NCI-H1930 (cell line): ENCODE measurements at regions not wholly inside any gene's neighbourhood (a gene's known extent, or its start where the extent isn't known, plus 50 kb on each side); places are given as distances from the start of the nearest gene placed in this dataset.
"Not testable (repeated sequence)": the region's sequence is repeated elsewhere in the genome, so short reads cannot be mapped to it uniquely, and the experiment has no call there.

Experiments used
- DNase-seq, 2 experiments: peaks; one replicate each; lab custom pipeline; 2025; lab: John Stamatoyannopoulos, UW

DNA sequence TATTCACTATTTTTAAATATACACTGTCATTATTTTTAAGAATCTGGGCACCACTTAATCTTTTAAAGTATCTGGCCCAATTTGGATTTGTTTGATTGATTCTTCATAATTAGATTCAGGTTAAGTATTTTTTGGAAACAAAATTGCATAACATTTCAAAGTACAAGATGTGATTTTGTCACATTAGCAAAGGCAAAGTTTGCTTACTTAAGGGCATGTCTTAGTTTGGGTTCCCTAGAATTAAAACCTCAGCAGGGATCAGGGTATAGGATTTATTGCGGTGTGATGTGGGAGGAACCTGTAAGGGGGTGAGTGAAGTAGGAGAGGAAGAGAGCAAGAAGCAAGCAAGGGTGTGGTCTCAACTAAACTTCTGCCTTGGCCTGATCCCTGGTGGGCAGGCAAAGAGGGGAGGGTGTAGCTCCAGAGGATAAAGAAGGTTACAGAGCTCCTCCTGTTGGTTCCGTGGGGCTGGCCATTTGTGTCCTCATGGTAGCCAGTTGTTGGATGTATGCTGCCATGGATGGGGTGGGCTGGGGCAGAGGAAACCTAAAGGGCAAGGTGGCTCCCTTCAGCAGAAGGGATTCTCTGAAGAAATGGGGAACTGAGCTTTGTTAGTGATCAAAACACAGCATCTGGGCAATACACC, 668.7 kb upstream of the SLC35B3 start:
- DNase-seq: no peak

GRCh38 chr6:9101920-9102319, 666.6 kb upstream of the SLC35B3 start:
- DNase-seq: no peak

DNA sequence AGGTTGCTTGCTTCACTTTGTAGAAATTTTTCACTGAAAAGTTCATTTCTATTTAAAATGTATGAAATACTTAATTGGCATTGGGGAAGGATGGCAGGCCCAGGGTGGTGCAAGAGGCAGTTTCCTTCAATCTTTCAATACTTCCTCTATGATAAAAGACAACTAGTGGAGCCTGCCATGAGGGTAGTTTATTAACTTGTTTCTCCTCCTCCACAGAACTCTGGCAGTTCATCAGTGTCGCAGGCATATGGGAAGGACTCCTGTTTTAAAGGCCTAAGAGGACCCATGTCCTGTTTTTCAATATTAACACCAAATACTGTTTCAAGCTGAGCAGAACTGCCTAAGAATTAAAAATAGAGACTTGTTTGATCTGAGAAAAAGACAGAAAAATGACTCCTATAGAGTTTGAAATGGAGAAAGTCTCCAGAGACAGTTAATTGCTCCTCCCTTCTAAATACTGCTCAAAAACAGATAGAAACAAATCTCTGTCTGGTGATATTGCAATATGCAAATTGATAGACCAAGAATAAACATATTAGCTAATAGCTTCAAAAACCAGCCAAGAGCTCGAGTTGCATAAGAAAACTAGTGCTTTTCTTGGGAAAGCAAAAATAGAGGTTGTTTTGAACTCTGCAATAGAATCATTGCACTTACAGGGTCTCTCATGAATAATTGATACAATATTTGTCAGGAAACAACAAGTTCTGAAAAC, 665.7 kb upstream of the SLC35B3 start:
- DNase-seq: no peak

GRCh38 chr6:9095729-9096128, 660.4 kb upstream of the SLC35B3 start:
- DNase-seq: peak; percentile 91 to 96

GRCh38 chr6:9095137-9095536, 659.8 kb upstream of the SLC35B3 start:
- peak in 1 of 2 experiments; percentile 11 for DNase-seq

DNA sequence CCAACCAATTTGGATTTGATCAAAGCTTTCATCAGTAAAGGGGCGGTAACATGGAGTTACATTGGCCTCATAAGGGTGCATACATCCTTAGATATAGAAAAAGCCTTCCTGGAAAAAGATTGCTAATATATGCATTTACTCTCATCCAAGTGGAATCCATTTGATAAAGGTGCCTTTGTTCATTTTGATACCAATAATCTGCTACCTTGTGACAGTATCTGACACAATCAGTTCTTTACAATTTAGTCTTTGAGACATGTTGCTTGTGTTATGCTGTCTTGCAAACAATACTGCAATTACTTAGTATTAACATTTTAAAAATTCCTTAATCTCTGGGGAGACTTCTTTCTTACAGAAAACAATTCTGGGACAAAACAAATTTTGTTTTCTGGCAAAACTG, 654.4 kb upstream of the SLC35B3 start:
- no peak for DNase-seq

GRCh38 chr6:9087470-9087869, 652.1 kb upstream of the SLC35B3 start:
- no peak for DNase-seq

DNA sequence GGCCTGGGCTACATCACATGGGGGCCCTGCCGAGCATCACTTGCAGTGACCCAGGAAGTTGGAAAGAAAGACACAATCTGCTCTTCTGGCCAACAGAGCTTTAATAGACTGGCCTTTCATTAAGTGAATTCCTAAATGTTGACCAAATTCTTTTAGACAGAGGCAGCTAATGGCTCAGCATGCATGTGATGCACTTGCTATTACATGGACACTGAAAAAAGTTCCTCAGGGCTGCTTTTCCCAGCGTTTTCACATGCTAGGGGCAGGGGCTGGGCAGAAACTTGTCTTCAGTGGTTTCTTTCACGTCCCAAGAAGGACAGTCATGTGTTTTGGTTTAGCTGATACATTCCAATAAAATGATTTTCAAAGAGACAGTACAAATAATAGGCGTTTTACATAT, 651.0 kb upstream of the SLC35B3 start:
- DNase-seq: no peak

GRCh38 chr6:9085709-9086070, 650.3 kb upstream of the SLC35B3 start:
- no peak for DNase-seq

DNA sequence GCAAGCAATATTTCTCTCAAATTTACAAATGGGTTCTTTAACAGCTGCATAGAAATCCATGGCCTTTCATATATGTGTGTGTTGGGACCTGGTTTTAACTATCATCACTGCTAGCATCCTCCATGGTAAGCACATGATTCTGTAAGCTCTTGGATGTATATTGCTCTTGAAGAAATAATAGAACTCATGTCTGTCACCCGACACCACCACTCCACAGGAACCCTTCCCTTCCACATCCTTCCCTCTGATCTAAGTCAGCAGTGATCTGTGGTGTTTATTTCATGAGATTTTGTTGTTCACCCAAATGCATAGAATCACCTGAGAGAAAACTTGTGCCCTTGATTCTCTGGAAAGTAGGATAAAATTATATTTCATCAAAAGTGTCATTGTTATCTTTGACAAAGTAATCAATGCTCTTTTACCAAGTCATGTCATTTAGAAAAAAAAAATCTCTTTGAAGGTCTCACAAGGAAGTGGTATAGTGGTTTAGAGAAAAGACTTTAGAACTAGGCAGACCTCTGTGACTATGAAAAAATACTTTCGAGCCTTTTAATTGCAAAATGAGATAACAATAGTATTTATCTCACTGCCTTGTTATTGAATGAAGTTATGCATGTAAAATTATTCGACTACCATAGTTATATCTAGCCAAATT, 649.8 kb upstream of the SLC35B3 start:
- no peak for DNase-seq

DNA sequence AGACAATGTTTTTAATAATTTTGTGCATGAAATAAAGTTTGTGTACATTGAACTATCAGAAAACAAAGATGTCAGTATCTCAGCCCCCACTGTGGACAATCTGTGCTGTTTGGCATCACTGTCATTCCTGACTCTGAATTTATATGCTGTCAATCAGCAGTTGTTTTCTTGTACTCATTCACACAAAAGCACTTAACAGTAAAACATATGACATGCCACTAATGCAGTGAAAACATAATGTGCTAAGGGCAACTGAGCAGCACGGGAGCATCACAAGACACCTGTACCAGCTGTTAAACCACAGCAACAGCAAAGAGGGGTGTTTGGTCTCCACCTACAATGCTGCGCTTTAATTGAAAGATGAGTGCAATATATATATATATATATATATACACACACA, 647.8 kb upstream of the SLC35B3 start:
- no peak for DNase-seq

GRCh38 chr6:9066726-9067125, 631.4 kb upstream of the SLC35B3 start:
- DNase-seq: no peak

GRCh38 chr6:9064156-9064555, 628.8 kb upstream of the SLC35B3 start:
- no peak for DNase-seq

GRCh38 chr6:9062596-9062995, 627.3 kb upstream of the SLC35B3 start:
- no peak for DNase-seq

DNA sequence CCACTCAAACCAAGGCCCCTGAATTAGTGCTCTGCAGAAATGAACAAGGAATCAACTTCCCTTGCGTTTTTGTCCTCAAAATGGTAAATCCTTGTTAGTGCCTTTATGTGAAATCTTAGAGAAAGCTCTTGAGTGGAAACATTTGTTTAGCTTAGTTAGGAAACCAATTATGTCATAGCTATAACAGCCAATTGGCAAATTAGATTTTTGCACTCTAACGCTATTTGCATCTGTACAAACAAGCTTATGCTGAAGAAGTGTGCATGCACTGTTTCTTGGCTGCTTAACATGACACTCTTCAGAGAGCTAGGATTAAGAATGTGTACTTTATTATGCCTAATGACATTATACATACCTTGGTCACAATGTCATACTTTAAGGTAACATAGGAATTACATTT, 622.6 kb upstream of the SLC35B3 start:
- no peak for DNase-seq

- no peak for DNase-seq
Observed at GRCh38 chr6:9056556-9056955, 621.2 kb upstream of the SLC35B3 start.

DNA sequence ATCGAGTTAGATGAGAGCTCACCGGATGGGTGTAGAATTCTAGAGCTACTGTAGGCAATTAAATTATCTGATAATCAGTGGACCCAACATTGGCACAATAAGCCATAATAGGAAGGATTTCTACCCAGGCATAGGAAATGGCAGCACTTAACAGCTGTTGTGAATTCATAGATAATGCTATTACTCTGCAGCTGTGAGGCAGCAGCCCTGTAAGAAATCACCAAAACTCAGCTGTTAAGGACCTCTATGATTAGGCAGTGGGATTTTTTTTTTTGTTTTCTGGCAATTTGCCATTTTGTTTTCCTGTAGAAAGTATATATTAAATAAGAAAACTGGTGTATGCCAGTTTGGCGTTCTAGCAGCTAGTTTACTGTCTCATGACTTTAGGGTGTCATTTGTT, 609.1 kb upstream of the SLC35B3 start:
- no peak for DNase-seq

DNA sequence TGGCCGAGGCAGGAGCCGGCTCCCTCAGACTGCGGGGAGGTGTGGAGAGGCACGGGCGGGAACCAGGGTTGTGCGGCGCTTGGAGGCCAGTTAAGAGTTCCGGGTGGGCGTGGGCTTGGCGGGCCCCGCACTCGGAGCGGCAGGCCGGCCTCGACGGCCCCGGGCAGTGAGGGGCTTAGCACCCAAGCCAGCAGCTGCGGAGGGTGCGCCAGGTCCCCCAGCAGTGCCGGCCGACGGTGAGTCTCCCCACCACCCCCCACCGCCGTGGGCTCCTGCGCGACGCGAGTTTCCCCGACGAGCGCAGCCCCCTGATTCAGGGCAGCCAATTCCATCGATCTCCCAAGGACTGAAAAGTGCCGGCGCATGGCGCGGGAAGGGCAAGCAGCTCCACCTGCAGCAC, 605.4 kb upstream of the SLC35B3 start:
- no peak for DNase-seq

DNA sequence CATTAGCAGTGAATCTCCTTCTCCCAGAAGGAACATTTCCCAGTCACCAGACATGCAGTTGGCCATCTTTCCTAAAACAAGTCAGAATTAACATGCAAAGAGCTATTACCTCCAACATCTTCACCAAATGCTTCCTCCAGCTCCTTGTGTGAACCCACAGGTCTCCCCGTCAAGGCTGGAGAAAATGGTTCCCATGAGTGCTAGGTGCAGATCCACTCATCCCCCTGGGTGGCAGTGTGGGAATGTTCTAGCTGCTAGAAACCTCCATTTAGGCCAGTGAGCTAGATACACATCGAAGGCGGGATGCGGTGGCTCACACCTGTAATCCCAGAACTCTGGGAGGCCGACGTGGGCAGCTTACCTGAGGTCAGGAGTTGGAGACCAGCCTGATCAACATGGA, 603.9 kb upstream of the SLC35B3 start:
- DNase-seq: no peak

GRCh38 chr6:9028086-9028485, 592.7 kb upstream of the SLC35B3 start:
- DNase-seq: no peak

GRCh38 chr6:9025796-9026394, 590.5 kb upstream of the SLC35B3 start:
- no peak for DNase-seq

DNA sequence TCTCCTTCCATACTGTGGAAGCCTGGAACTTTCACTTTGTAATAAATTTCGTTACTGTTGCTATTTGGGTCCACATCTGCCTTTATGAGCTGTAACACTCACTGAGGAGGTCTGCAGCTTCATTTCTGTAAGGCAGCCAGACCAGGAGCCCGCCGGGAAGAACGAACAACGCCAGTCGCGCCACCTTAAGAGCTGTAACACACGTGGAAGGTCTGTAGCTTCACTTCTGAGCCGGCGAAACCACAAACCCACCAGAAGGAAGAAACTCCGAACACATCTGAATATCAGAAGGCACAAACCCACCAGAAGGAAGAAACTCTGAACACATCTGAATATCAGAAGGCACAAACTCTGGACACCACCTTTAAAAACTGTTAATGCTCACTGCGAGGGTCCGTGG, 589.9 kb upstream of the SLC35B3 start:
- no peak for DNase-seq

GRCh38 chr6:9024246-9024645, 588.9 kb upstream of the SLC35B3 start:
- DNase-seq: not testable (repeated sequence)
